ENCODE measurements at regions not wholly inside any gene's neighbourhood (a gene's known extent, or its start where the extent isn't known, plus 50 kb on each side); places are given as distances from the start of the nearest gene placed in this dataset.

- Histone ChIP-seq H3K36me3 (ENCODE audit: insufficient read depth) (no peaks in the 10 kb centered on the region), H3K27me3 (ENCODE audit: insufficient read depth) (no peaks in the 10 kb centered on the region), H4K20me1 (replicated peaks; ENCODE audit: insufficient read depth) (no peaks in the 10 kb centered on the region), H3K9me2 (ENCODE audit: insufficient read depth) (0 out of 2 replicates have a peak, but pooled peaks cover 5% of the 10 kb centered on the region), H3F3A (replicated peaks; ENCODE audit: low read depth) (no peaks in the 10 kb centered on the region), H3K79me2 (replicated peaks; ENCODE audit: insufficient read depth) (no peaks in the 10 kb centered on the region), H3K4me2 (no peak overlapping the region), H3K27ac (ENCODE audit: low read depth) (no peak overlapping the region), H3K4me1 (ENCODE audit: insufficient read depth) (no peaks in the 10 kb centered on the region), H3K4me3 (no peak overlapping the region), H2AFZ (no peak overlapping the region)
- H3K9me3 Mint-ChIP-seq = no peaks in the 10 kb centered on the region
- TF ChIP-seq, protein P1, sequence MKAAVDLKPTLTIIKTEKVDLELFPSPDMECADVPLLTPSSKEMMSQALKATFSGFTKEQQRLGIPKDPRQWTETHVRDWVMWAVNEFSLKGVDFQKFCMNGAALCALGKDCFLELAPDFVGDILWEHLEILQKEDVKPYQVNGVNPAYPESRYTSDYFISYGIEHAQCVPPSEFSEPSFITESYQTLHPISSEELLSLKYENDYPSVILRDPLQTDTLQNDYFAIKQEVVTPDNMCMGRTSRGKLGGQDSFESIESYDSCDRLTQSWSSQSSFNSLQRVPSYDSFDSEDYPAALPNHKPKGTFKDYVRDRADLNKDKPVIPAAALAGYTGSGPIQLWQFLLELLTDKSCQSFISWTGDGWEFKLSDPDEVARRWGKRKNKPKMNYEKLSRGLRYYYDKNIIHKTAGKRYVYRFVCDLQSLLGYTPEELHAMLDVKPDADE (IDR thresholded peaks at IDR 0.05) = no peak
- TF ChIP-seq ZNF331 (CRISPR knock-in tag; IDR thresholded peaks at IDR 0.05; ENCODE audit: low read depth) (no peak), EZH2 (IDR thresholded peaks at IDR 0.05; ENCODE audit: low read depth, unreplicated experiment) (no peak), CREB1 (CRISPR knock-in tag; IDR thresholded peaks at IDR 0.05; ENCODE audit: low read depth) (no peak), REST (IDR thresholded peaks at IDR 0.05; ENCODE audit: unreplicated experiment) (no peak), EZH2phosphoT487 (IDR thresholded peaks at IDR 0.05; ENCODE audit: unreplicated experiment) (no peak), JUNB (IDR thresholded peaks at IDR 0.05; ENCODE audit: unreplicated experiment) (no peak), ZNF114 (CRISPR knock-in tag; IDR thresholded peaks at IDR 0.05) (no peak), NANOG (IDR thresholded peaks at IDR 0.05; ENCODE audit: borderline replicate concordance) (no peak), STAT1 (IDR thresholded peaks at IDR 0.05; ENCODE audit: unreplicated experiment) (no peak)
- TF ChIP-seq, protein P2, sequence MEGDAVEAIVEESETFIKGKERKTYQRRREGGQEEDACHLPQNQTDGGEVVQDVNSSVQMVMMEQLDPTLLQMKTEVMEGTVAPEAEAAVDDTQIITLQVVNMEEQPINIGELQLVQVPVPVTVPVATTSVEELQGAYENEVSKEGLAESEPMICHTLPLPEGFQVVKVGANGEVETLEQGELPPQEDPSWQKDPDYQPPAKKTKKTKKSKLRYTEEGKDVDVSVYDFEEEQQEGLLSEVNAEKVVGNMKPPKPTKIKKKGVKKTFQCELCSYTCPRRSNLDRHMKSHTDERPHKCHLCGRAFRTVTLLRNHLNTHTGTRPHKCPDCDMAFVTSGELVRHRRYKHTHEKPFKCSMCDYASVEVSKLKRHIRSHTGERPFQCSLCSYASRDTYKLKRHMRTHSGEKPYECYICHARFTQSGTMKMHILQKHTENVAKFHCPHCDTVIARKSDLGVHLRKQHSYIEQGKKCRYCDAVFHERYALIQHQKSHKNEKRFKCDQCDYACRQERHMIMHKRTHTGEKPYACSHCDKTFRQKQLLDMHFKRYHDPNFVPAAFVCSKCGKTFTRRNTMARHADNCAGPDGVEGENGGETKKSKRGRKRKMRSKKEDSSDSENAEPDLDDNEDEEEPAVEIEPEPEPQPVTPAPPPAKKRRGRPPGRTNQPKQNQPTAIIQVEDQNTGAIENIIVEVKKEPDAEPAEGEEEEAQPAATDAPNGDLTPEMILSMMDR (conservative IDR thresholded peaks at IDR 0.05; ENCODE audit: low read depth in 2 of 2) = no peak
- TF ChIP-seq, protein P3, sequence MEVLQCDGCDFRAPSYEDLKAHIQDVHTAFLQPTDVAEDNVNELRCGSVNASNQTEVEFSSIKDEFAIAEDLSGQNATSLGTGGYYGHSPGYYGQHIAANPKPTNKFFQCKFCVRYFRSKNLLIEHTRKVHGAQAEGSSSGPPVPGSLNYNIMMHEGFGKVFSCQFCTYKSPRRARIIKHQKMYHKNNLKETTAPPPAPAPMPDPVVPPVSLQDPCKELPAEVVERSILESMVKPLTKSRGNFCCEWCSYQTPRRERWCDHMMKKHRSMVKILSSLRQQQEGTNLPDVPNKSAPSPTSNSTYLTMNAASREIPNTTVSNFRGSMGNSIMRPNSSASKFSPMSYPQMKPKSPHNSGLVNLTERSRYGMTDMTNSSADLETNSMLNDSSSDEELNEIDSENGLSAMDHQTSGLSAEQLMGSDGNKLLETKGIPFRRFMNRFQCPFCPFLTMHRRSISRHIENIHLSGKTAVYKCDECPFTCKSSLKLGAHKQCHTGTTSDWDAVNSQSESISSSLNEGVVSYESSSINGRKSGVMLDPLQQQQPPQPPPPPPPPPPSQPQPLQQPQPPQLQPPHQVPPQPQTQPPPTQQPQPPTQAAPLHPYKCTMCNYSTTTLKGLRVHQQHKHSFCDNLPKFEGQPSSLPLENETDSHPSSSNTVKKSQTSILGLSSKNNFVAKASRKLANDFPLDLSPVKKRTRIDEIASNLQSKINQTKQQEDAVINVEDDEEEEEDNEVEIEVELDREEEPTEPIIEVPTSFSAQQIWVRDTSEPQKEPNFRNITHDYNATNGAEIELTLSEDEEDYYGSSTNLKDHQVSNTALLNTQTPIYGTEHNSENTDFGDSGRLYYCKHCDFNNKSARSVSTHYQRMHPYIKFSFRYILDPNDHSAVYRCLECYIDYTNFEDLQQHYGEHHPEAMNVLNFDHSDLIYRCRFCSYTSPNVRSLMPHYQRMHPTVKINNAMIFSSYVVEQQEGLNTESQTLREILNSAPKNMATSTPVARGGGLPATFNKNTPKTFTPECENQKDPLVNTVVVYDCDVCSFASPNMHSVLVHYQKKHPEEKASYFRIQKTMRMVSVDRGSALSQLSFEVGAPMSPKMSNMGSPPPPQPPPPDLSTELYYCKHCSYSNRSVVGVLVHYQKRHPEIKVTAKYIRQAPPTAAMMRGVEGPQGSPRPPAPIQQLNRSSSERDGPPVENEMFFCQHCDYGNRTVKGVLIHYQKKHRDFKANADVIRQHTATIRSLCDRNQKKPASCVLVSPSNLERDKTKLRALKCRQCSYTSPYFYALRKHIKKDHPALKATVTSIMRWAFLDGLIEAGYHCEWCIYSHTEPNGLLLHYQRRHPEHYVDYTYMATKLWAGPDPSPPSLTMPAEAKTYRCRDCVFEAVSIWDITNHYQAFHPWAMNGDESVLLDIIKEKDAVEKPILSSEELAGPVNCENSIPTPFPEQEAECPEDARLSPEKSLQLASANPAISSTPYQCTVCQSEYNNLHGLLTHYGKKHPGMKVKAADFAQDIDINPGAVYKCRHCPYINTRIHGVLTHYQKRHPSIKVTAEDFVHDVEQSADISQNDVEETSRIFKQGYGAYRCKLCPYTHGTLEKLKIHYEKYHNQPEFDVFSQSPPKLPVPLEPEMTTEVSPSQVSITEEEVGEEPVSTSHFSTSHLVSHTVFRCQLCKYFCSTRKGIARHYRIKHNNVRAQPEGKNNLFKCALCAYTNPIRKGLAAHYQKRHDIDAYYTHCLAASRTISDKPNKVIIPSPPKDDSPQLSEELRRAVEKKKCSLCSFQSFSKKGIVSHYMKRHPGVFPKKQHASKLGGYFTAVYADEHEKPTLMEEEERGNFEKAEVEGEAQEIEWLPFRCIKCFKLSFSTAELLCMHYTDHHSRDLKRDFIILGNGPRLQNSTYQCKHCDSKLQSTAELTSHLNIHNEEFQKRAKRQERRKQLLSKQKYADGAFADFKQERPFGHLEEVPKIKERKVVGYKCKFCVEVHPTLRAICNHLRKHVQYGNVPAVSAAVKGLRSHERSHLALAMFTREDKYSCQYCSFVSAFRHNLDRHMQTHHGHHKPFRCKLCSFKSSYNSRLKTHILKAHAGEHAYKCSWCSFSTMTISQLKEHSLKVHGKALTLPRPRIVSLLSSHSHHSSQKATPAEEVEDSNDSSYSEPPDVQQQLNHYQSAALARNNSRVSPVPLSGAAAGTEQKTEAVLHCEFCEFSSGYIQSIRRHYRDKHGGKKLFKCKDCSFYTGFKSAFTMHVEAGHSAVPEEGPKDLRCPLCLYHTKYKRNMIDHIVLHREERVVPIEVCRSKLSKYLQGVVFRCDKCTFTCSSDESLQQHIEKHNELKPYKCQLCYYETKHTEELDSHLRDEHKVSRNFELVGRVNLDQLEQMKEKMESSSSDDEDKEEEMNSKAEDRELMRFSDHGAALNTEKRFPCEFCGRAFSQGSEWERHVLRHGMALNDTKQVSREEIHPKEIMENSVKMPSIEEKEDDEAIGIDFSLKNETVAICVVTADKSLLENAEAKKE (CRISPR knock-in tag; IDR thresholded peaks at IDR 0.05) = no peak
- H3K36me3 Mint-ChIP-seq (ENCODE audit: low read depth) = no peaks in the 10 kb centered on the region
- no peaks in the 10 kb centered on the region for H3K4me1 Mint-ChIP-seq
- DNase-seq (ENCODE audit: low spot score) (no peak), ATAC-seq (no peak)
- no peaks in the 10 kb centered on the region for H3K27me3 Mint-ChIP-seq (ENCODE audit: insufficient read depth, low read depth, poor library complexity)
- no peak overlapping the region for H3K27ac Mint-ChIP-seq
- no peak overlapping the region for H3K4me3 Mint-ChIP-seq
Observed at GRCh38 chr9:90204128-90204831, 438.3 kb downstream of the DIRAS2 start.

Measured in GM23338 (cell line).